VCaP (cell line): ENCODE measurements at regions not wholly inside any gene's neighbourhood (a gene's known extent, or its start where the extent isn't known, plus 50 kb on each side); places are given as distances from the start of the nearest gene placed in this dataset.

Experiments
- H3K27ac ChIP-seq: fragments of 450-650 bp; 2 replicates; pipeline ENCODE4 v1.5.1; 2017
- TF ChIP-seq, protein P1 (sequence below): fragments of 450-650 bp; conservative IDR thresholded peaks from 2 replicates; pipeline ENCODE4 v1.5.1; 2017; ENCODE audit warnings: mild to moderate bottlenecking, moderate library complexity

DNA sequence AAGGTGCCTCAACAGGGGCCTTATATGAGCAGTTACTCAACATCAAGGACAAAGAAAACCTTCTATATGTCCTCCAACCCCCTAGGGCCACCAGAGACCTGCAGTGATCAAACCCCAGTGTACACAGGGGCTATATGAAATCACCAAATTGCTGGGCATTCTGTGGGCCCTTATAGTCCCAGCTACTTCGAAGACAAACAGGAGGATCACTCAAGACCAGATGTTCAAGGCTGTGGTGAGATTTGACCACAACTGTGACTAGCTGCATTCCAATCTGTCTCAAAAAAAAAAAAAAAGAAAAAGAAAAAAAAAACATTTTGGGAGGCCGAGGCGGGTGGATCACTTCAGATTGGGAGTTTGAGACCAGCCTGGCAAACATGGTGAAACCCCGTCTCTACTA is 51.0 kb upstream of the PRB2 start:
- H3K27ac ChIP-seq = no peak overlapping the region
- TF ChIP-seq, protein P1, sequence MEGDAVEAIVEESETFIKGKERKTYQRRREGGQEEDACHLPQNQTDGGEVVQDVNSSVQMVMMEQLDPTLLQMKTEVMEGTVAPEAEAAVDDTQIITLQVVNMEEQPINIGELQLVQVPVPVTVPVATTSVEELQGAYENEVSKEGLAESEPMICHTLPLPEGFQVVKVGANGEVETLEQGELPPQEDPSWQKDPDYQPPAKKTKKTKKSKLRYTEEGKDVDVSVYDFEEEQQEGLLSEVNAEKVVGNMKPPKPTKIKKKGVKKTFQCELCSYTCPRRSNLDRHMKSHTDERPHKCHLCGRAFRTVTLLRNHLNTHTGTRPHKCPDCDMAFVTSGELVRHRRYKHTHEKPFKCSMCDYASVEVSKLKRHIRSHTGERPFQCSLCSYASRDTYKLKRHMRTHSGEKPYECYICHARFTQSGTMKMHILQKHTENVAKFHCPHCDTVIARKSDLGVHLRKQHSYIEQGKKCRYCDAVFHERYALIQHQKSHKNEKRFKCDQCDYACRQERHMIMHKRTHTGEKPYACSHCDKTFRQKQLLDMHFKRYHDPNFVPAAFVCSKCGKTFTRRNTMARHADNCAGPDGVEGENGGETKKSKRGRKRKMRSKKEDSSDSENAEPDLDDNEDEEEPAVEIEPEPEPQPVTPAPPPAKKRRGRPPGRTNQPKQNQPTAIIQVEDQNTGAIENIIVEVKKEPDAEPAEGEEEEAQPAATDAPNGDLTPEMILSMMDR = no peak

DNA sequence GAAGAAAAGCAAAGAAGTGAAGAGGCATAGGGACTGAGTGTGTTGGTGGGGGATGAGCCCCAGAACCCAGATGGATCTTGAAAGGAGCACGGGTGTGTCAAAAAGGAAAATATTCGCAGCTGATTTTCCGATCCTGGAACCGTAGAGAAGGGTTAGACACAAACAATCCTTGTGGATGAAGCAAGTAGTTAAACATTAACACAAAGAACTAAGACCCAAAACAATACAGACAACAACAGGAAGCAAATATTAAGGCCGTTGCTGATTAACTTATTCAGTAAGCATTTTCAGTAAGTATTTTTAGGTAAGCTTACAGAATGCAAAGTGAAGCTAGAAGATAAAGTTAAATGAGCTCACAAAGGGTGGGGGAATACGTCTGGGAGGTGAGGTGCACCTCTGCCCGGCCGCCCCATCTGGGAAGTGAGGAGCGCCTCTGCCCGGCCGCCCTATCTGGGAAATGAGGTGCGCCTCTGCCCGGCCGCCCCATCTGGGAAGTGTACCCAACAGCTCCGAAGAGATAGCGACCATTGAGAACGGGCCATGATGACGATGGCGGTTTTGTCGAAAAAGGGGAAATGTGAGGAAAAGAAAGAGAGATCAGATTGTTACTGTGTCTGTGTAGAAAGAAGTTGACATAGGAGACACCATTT is 62.8 kb upstream of the PRB2 start:
- no peak overlapping the region for H3K27ac ChIP-seq

DNA sequence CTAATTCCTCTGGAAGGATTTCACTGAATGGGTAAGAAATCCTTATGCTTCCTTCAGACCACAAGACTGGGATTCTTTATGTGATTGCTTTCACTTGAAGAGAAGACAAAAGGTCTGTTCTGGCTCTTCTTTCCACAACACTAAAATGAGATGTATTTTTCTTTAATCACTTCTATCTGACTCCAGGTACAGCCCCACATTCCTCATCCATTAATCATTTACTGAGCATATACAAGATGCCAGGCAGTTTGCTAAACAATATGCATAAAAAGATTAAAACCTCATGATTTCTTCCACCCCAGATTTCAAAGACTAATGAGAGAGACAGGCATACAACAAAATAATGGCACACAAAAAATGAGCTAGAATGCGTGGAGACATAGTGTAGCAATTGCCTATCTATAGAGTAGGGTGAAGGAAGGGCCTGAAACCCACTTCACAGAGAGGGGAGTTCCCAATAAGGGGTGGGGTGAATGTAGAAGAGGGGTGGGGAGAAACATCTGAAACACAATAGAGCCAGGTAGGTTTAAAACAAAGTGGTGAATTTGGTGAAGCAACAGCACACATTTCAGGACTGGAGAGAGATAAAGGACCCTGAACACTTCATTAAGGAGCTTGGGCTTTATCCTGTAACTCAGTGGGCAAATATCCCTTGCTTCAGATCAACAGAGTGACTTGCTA is 65.1 kb upstream of the PRB2 start:
- TF ChIP-seq, protein P1 = no peak
- no peak overlapping the region for H3K27ac ChIP-seq

More for the DNA sequence above, 62.8 kb upstream of the PRB2 start:
- TF ChIP-seq, protein P1 = no peak

DNA sequence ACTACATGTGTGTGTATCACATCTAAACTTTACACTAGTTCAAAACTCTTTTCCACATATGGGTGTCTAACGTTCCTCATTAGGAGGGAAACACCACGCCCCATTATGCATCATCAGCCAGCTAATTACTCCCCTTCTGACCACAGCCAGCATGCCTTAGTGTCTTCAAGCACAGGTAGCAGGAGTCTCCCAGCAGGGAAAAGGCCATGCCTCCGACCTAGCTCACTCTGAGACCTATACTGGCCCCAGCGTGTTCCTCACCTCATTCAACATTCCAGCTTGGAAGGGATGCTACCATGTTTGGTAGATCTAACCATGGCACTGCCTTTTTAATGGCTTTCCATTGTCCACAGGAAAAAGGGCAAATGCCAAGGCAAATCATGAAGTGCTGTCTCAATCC is 66.1 kb upstream of the PRB2 start:
- TF ChIP-seq, protein P1 = no peak
- H3K27ac ChIP-seq = no peak overlapping the region

DNA sequence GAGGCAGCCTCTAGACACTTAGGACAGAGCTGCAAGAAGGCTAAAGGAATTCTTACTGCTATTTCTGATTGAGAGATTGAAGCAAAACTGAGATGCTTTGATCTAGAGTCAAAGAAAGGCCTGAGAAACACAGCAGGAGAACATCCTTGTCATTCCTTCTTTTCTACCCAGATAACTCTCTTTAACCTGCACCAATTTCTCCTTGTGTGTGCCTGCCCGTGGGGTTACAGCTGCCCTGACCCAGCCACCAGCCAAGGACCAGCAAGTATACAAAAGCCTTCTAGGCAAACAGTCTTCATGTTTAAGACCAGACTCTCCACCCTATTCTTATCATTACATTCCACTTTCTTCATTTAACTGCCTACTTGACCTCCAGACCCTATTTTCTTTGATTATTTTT is 81.7 kb upstream of the PRB2 start:
- TF ChIP-seq, protein P1 = no peak
- no peak overlapping the region for H3K27ac ChIP-seq

DNA sequence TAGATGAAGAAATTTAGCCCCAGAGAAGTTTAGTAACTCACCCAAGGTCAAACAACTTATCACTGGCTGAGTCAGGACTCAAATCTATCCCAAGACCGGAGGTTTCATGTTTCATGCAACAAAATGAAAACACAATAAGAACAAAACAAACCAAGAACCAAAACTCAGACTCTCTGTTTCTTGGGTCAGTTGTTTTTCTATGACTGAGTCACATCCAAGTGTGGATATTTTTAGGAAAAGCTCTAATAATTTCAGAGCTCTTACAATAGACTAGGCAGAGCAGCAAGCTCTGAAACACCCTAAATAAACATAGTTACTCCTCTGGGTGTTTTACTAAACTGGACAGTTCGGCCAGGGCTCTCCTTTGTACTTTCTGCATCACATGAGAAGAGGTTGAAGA is 87.6 kb upstream of the PRB2 start:
- TF ChIP-seq, protein P1 = no peak
- no peak overlapping the region for H3K27ac ChIP-seq

DNA sequence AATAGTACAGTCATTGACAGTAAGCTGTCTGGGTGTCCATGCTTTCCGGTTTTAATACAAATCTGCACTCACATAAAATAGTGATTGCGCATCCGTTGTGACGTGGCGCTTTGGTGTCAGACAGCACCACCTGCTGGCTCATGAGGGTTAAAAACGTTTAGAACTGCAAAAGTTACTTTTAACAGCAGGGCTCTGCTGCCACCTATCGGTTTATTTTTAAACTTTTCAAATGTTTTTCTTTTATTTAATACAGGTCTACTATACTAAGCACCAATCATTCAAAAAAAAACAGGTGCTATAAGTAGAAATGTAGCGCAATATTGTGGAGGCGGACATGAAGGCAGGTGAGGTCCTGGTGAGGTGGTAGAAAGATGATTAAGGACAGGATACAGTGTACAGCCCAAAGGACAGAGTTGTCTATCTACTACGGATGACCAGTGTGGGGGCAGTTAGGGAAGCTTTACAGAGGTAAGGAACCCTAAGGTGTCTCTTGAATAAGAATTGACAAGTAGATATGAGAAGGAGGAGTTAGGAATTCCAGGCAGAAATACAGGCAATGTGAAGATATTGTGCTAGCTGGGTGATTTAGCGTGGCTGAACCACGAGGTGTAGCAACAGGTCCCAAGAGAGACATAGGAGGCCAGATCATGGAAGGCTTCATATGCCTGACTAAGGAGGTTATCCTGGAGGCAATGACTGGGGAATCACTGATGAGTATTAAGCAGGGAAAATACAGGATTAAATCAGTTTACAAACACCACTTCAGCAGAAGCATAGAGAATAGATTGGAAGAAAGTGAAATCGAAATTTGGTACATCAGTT is 91.5 kb upstream of the PRB2 start:
- TF ChIP-seq, protein P1 = peak; percentile 98
- peak overlapping the region; percentile 44; the same call in 1 of the 2 replicates for H3K27ac ChIP-seq
